ENCODE measurements at regions not wholly inside any gene's neighbourhood (a gene's known extent, or its start where the extent isn't known, plus 50 kb on each side); places are given as distances from the start of the nearest gene placed in this dataset.

GRCh38 chrX:4043951-4044350, 330.5 kb upstream of the PRKX start:
- no peak for TF ChIP-seq CTCF (IDR thresholded peaks at IDR 0.05; ENCODE audit: low read depth, low read length, poor library complexity, severe bottlenecking)
- no peak for TF ChIP-seq EZH2phosphoT487 (IDR thresholded peaks at IDR 0.05; ENCODE audit: borderline replicate concordance, low read length)

Data from DOHH2 (cell line).